HG03060 (cell line): ENCODE measurements at regions not wholly inside any gene's neighbourhood (a gene's known extent, or its start where the extent isn't known, plus 50 kb on each side); places are given as distances from the start of the nearest gene placed in this dataset.

ENCODE experiments used
- ATAC-seq: cut with Tn5 transposase; IDR thresholded peaks from one replicate; pipeline ENCODE4 v1.9.1; 2021; ENCODE audit warnings: low read depth, moderate number of reproducible peaks; ENCODE audit not compliant: unreplicated experiment

GRCh38 chr2:52139241-52139640, 1107.3 kb upstream of the NRXN1 start:
- no peak for ATAC-seq

GRCh38 chr2:52135235-52135634, 1103.3 kb upstream of the NRXN1 start:
- ATAC-seq, result no peak

GRCh38 chr2:52128081-52128480, 1096.1 kb upstream of the NRXN1 start:
- ATAC-seq, result no peak

GRCh38 chr2:52127527-52127926, 1095.6 kb upstream of the NRXN1 start:
- ATAC-seq, result no peak

GRCh38 chr2:52117299-52117698, 1085.4 kb upstream of the NRXN1 start:
- no peak for ATAC-seq

- ATAC-seq, result no peak
These were observed 1083.8 kb upstream of the NRXN1 start for GRCh38 chr2:52115750-52116149.

- ATAC-seq, result no peak
These were observed 1081.4 kb upstream of the NRXN1 start for GRCh38 chr2:52113338-52113737.

- ATAC-seq, result no peak
These were observed 1080.2 kb upstream of the NRXN1 start for GRCh38 chr2:52112141-52112540.

GRCh38 chr2:52107124-52107523, 1075.2 kb upstream of the NRXN1 start:
- no peak for ATAC-seq

- no peak for ATAC-seq
These were observed 1065.1 kb upstream of the NRXN1 start for GRCh38 chr2:52097071-52097470.

- ATAC-seq, result no peak
These were observed 1052.8 kb upstream of the NRXN1 start for GRCh38 chr2:52084759-52085158.

- ATAC-seq, result no peak
These were observed 1051.3 kb upstream of the NRXN1 start for GRCh38 chr2:52083214-52083613.

GRCh38 chr2:52082646-52083045, 1050.7 kb upstream of the NRXN1 start:
- no peak for ATAC-seq

GRCh38 chr2:52079602-52080001, 1047.7 kb upstream of the NRXN1 start:
- no peak for ATAC-seq

GRCh38 chr2:52077159-52077558, 1045.2 kb upstream of the NRXN1 start:
- no peak for ATAC-seq

GRCh38 chr2:52074130-52074719, 1042.3 kb upstream of the NRXN1 start:
- ATAC-seq, result no peak

GRCh38 chr2:52072949-52073348, 1041.0 kb upstream of the NRXN1 start:
- ATAC-seq, result no peak

GRCh38 chr2:52070665-52071064, 1038.7 kb upstream of the NRXN1 start:
- no peak for ATAC-seq

- no peak for ATAC-seq
These were observed 1032.3 kb upstream of the NRXN1 start for GRCh38 chr2:52064234-52064633.

GRCh38 chr2:52054824-52055223, 1022.9 kb upstream of the NRXN1 start:
- ATAC-seq, result no peak

- ATAC-seq, result no peak
These were observed 1004.9 kb upstream of the NRXN1 start for GRCh38 chr2:52036853-52037252.

- ATAC-seq, result no peak
These were observed 1004.1 kb upstream of the NRXN1 start for GRCh38 chr2:52036024-52036423.

- no peak for ATAC-seq
These were observed 1003.5 kb upstream of the NRXN1 start for GRCh38 chr2:52035391-52035790.
